ENCODE measurements at regions not wholly inside any gene's neighbourhood (a gene's known extent, or its start where the extent isn't known, plus 50 kb on each side); places are given as distances from the start of the nearest gene placed in this dataset.

DNA sequence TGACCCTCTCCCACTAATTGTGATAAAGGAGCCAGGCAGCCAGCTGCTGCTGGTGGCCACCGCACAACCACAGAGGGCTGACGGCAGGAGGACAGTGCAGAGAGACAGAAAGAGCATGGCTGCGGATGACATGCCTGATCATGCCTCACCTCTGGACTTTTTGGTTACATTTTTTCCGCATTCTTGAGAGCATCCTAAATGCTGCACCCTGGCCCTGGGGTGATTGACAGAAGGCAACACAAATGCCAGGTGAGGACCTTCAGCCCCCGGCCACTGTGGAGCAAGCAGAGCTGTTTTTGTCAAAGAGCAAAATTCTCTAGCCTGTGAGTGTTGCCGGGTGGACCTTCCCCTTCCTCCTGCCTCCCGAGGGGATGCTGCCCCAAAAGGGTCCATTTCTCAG lies 78.5 kb downstream of the RPS6KA4 start:
- TF ChIP-seq GABPA (IDR thresholded peaks at IDR 0.05; ENCODE audit: low read depth) (no peak), YY1 (IDR thresholded peaks at IDR 0.05; ENCODE audit: low read depth, low read length) (no peak), MEF2A (IDR thresholded peaks at IDR 0.05; ENCODE audit: insufficient read depth, low read depth, low read length) (no peak), POLR2AphosphoS5 (IDR thresholded peaks at IDR 0.05; ENCODE audit: low read length) (no peak), SREBF2 (IDR thresholded peaks at IDR 0.05; ENCODE audit: low read length) (no peak), MXI1 (IDR thresholded peaks at IDR 0.05; ENCODE audit: low read depth, low read length) (no peak), RAD21 (IDR thresholded peaks at IDR 0.05; ENCODE audit: insufficient read depth, low read depth, low read length) (no peak), CHD1 (IDR thresholded peaks at IDR 0.05; ENCODE audit: low read depth, low read length) (no peak), SIN3A (IDR thresholded peaks at IDR 0.05; ENCODE audit: low read depth, low read length) (no peak)
- TF ChIP-seq, protein P1, sequence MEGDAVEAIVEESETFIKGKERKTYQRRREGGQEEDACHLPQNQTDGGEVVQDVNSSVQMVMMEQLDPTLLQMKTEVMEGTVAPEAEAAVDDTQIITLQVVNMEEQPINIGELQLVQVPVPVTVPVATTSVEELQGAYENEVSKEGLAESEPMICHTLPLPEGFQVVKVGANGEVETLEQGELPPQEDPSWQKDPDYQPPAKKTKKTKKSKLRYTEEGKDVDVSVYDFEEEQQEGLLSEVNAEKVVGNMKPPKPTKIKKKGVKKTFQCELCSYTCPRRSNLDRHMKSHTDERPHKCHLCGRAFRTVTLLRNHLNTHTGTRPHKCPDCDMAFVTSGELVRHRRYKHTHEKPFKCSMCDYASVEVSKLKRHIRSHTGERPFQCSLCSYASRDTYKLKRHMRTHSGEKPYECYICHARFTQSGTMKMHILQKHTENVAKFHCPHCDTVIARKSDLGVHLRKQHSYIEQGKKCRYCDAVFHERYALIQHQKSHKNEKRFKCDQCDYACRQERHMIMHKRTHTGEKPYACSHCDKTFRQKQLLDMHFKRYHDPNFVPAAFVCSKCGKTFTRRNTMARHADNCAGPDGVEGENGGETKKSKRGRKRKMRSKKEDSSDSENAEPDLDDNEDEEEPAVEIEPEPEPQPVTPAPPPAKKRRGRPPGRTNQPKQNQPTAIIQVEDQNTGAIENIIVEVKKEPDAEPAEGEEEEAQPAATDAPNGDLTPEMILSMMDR (IDR thresholded peaks at IDR 0.05 in 2 of 3, conservative IDR thresholded peaks at IDR 0.05 in 1 of 3; ENCODE audit: control insufficient read depth in 2 of 3, extremely low read depth in 1 of 3, insufficient read depth in 1 of 3, low read depth in 3 of 3, low read length in 3 of 3) = no peak

Measured in GM12878 (cell line).